Lung microvascular endothelial cell (primary cell): ENCODE measurements at regions not wholly inside any gene's neighbourhood (a gene's known extent, or its start where the extent isn't known, plus 50 kb on each side); places are given as distances from the start of the nearest gene placed in this dataset.
"Not testable (repeated sequence)": the region's sequence is repeated elsewhere in the genome, so short reads cannot be mapped to it uniquely, and the experiment has no call there.

Experiments used
- DNase-seq, 2 donors: peaks; one replicate each; pipeline versions ENCODE4 v3.0.0 to v3.0.0-alpha.2; 2010; ENCODE audit warnings: low read depth in 2 of 2

DNA sequence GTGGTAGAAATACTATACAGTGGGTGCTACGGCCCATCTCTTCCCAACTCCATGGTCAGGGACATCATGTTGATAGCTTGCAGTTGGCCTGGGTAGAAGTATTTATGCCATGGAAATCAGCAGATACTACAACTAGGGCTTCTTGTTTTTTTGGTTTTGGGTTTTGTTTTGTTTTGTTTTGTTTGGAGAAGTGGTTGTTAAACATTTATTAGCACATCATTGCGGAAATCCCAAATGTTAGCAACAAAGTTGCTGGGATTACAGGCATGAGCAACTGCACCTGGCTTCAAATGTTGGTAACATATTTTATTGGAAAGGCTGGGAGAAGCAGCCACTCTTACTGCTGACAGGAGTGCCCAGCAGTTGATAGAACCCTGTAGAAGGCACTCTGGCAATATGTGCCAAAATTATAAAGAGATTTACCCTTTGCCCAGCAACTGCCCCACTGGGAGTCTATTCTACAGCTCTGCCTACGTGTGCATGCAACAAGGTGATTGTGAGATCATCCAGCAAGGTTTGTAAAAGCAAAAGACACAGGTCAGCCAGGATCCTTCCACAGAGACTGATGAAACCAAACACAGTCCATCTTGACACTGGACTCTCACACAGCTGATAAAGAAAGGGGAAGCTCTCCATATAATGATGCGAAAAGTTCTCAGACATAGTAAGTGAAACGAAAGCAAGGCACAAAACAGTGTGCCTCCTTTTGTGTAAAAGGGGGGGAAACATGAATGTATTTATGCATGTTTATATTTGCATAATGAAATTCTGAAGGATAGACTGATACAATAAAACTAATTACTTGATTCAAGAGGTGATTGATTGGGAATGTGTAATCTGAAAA, 314.4 kb downstream of the ANAPC1 start:
- not testable (repeated sequence) for DNase-seq

DNA sequence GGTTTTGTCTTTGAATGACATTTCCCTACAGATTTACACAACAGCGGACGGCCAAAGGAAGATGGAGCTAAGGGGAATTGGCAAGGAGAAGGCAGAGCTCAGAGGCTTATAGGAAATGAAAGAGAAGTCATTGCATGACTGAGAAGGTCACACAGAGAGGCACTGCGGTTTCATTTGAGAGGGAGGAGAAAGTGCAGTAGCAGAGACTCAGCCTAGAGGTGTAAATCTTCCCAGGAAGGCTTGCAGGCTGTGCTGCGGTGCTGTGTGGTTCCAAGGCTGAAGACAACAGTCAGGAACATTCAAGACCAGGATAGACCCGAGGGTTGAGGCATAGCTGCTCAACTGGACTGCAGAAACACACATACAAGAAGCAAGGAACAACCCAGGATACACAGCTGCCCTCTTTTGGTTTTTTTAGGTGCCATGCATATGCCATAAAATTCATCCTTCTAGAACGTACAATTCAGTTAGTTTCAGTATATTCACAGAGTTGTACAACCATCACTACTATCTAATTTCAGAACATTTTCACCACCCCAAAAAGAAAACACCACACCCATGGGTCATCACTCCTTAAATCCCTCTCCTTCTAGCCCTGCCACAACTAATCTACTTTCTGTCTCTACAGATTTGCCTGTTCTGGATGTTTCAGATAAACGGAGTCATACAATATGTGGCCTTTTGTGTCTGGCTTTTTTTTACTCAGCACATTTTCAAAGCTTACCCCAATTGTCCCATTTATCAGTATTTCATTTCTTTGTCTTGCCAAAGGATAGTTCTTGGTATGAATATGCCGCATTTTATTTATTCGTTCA, 313.5 kb downstream of the ANAPC1 start:
- DNase-seq, result not testable (repeated sequence)

- not testable (repeated sequence) for DNase-seq
Observed at GRCh38 chr2:111574803-111575202, 309.2 kb downstream of the ANAPC1 start.

DNA sequence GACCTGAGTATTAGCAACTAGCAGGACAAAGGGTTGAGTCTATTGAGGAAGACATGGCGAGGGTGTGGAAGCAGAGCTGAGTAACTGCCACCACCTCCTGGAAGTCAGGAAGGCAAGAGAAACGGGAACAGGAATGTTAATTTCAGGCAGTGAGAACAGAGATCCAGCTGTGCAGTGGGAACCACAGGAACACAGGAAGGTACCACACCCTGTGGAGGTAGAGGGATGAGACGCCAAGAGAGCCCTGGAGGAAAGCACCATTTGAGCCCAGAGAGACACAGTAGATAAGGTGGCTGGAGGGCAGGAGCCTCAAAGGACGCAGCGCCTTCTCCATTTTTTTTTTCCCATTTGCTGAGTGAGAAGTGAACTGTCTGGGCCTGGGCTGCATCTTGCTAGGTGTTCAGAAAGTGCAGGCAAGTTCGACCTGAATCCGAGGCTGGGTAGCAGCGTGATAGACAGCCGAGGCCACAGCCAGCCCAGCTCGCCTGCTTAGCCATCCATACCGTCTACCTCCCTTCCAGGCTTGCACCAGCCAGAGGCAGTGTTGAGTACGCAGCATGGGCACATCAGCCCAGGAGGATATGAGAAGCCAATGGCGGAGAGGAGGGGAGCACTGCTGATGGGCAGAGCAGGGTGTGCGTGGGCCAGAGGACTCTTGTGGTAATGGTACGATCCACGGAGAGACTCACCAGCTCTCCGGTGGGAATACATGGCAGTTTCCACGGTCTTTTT, 306.7 kb downstream of the ANAPC1 start:
- DNase-seq, result not testable (repeated sequence)

DNA sequence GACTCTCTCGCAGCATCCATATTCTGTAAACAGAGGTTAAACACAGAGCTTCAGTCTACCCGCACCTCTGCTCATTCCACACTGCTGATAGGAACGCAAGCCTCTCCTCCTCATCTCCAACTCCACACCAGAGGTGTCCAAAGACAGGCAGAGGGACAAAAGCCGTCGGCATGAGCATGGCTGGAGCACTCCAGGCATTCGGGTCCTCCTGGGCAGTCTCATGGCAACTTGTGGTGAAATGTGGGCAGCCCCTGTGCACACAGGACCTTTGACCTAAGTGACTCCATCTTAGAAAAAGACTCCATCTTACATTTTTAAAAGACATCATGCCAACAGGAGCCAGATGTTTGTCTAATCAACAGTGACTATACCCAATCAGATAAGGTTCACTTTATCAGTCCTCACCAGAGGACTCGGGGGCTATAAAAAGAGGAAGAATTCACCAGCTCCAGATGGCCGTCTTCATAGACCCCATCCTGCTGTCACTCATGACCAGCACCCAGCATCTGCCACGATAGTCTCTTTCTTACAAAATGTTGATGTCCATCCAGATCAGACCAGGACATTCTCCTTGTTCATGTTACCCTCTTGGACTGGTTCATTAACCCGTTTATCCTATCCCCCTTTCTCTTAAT, 304.4 kb downstream of the ANAPC1 start:
- DNase-seq, result not testable (repeated sequence)

GRCh38 chr2:111580616-111581015, 303.4 kb downstream of the ANAPC1 start:
- not testable (repeated sequence) for DNase-seq

DNA sequence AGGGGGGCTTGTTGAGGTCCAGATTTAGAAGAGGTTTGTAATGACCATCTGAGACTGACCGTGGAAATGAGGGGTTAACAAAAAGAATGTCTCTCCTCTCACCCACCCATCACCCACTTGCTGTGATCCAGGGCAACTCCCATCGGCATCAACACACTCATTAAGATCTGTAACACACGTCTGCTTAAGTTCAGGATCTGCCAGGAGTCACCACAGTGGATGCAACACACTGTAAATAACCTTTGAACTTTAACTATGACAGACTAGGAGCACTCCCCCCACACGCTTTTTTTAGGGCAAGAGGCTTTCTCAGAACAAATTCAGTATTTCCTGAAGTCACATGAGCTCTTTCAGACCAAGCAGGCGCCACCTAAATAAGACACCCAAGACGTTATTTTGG, 301.9 kb downstream of the ANAPC1 start:
- DNase-seq, result not testable (repeated sequence)

DNA sequence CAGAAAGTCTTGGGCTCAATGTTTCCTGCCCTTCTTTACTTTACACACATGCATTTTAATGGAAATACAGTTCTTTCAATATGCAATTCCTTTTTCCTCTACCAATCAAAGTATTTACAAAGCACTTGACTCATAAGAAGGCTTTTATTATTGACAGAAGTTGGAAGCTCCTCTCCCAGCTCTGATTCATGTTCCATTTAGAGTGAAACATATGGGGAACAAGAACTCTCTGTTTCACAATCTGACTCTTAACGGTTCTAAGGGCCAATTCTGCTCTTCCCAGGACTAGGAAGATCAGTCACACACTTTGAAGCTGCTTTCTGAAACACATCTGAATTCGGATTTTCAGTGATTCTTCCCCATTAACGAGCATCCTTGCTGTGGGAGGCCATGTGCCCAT, 300.5 kb downstream of the ANAPC1 start:
- DNase-seq, result not testable (repeated sequence)

- DNase-seq, result not testable (repeated sequence)
Observed at GRCh38 chr2:111584540-111584939, 299.5 kb downstream of the ANAPC1 start.

- DNase-seq, result not testable (repeated sequence)
Observed at GRCh38 chr2:111584950-111585349, 299.0 kb downstream of the ANAPC1 start.

DNA sequence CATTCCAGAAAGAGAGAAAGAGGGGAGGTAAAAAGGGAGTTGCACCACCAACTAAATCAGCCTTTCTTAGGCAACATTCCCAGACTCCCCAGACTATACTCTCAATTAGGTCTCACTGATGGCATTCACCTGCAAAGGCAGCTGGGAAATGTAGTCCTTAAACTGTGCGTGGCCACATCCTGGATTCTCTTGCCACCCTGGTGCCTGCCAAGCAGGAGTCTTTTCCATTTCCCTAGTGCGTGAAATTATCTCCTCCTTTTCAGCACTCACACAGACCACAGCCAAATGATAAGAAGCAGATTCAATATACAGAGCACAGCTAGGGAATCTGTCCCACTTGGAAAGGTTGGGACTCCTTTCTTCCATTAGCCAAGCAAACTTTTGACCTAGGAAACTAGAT, 298.0 kb downstream of the ANAPC1 start:
- DNase-seq, result not testable (repeated sequence)

- not testable (repeated sequence) for DNase-seq
Observed at GRCh38 chr2:111595072-111595471, 288.9 kb downstream of the ANAPC1 start.

DNA sequence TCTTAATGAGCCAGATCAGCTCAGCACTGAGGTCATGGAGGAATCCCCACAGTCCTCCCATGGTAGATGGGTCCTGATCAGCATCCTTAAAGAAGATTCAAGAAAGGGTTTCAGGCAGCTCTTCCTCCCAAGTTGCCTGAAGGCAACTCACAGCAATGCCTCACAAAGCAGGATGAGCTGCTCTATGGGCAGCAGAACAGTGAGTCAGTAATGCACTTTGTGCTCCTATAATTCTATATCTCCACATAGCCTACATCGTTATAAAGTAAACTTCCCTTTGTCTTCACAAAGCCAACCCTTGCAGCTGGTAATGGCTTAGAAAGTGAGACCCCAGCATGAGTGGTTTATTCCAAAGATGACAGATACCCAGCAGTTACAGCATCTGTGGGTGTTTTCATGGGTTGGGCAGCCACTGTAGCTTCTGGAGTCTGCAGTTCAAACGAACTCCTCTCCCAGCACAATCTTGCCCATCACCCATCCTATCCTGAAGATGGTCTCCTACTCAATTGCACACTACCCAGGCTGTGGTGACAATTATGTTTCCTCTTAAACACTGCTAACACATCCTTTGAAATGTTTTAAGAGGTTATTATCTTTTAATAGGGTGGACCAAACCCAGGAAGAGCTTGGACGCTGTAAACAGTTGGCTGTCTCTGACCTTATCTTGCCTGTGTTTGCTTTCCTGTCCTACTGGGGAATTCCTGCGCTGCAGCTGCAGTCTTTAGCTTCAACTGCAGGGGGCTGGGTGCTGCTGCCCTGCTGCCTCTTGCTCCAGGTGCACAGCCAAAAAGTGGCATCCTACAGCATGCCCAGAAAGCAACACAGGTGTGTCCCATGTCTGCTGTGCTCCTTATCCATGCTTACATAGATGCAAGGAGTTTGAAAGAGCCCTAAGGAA, 286.9 kb downstream of the ANAPC1 start:
- DNase-seq, result not testable (repeated sequence)

DNA sequence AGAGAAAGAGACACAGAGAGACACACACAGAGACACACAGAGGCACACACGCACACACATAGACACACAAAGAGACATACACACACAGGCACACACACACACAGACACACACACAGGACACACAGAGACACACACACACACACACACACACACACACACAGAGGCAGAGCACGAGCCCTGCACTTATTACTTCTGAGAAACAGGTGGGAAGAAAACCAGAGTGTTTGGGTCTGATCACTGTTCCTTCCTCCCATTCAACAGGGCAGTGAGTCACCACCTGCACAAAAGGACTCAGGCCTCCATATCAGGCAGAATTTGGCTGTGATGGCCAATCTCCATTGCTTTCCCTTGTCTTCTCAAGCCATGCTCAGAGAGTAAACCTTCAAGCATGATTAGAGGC, 285.0 kb downstream of the ANAPC1 start:
- DNase-seq, result peak in 1 of 2 donors; percentile 72

- DNase-seq, result not testable (repeated sequence)
Observed at GRCh38 chr2:111602259-111602658, 281.7 kb downstream of the ANAPC1 start.

DNA sequence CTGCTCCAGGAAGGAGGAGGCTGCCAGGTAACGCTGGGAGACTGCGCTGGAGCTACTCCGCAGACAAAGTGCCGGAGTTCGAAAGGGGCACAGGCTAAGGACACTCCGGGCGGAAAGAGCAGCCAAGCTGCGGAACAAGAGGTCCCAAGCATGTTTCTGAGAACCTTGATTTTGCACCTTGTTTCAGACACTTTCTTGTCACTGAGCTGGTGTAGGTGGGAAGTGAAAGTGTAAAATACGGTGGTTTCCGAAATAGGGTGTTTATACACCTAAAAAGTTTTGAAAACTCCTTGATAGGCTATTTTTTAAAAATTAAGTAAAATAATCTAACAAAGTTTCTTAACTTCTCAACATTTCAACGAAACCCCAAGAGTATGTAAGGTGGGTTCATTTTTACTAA, 278.2 kb downstream of the ANAPC1 start:
- DNase-seq, result not testable (repeated sequence)

DNA sequence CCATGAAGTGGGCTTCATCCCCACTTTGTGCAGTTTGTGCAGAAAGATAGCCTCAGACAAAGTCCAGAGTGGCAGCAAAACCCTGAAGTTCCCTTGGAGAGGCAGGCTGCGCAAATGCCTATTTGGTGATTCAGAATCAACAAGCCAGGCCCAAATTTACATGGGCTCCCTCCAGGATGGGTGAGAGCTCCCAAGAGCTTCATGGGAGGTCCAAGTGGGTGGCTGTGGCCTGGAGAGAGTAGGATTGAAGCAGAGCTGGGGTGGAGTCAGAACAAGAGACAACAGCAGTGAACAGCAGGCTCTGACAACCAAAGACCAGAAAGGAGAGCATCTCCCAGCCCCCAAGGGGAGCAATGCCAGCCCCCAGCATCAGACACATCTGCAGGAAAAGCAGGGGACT, 277.4 kb downstream of the ANAPC1 start:
- DNase-seq, result not testable (repeated sequence)

GRCh38 chr2:111609146-111609844, 274.7 kb downstream of the ANAPC1 start:
- not testable (repeated sequence) for DNase-seq

DNA sequence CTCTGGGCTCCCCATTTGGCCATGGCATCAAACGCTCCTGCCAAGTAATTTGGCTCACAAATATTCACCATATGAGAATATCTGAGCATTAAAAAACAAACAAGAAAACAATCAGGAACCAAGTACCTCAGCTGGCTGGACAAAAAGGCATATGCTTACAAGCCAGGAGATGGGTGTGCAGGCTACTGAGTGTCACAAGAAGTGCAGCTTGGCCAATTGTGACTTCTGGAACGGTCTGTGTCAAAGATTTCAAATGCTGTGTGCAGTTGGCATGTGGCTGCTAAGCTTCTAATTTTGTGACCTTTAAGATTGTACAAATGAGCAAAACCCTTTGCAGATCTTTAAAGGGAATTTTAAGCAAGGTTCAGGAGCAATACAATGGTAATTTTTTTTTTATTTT, 274.0 kb downstream of the ANAPC1 start:
- DNase-seq, result not testable (repeated sequence)
